Middle frontal gyrus (tissue), 1 donor: ENCODE measurements at regions not wholly inside any gene's neighbourhood (a gene's known extent, or its start where the extent isn't known, plus 50 kb on each side); places are given as distances from the start of the nearest gene placed in this dataset.

ENCODE experiments used
- DNase-seq: peaks from one replicate; pipeline ENCODE4 v3.0.0-alpha.2; 2015; ENCODE audit warnings: low spot score; ENCODE audit errors: extremely low spot score

DNA sequence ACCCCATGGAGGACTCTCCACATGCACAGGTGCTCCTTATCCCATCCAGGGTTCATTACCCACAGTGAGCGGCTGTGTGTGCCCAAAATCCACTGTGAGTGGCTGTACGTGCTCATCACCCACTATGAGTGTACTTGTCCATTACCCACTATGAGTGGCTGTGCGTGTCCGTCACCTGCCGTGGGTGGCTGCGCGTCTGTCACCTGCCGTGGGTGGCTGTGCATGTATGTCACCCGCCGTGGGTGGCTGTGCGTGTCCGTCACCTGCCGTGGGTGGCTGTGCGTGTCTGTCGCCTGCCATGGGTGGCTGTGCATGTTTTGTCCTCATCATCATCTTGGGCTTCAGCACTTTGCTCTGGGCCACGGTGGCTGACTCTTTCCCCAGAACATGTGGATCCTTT lies 78.6 kb upstream of the FN1 start:
- no peak for DNase-seq

DNA sequence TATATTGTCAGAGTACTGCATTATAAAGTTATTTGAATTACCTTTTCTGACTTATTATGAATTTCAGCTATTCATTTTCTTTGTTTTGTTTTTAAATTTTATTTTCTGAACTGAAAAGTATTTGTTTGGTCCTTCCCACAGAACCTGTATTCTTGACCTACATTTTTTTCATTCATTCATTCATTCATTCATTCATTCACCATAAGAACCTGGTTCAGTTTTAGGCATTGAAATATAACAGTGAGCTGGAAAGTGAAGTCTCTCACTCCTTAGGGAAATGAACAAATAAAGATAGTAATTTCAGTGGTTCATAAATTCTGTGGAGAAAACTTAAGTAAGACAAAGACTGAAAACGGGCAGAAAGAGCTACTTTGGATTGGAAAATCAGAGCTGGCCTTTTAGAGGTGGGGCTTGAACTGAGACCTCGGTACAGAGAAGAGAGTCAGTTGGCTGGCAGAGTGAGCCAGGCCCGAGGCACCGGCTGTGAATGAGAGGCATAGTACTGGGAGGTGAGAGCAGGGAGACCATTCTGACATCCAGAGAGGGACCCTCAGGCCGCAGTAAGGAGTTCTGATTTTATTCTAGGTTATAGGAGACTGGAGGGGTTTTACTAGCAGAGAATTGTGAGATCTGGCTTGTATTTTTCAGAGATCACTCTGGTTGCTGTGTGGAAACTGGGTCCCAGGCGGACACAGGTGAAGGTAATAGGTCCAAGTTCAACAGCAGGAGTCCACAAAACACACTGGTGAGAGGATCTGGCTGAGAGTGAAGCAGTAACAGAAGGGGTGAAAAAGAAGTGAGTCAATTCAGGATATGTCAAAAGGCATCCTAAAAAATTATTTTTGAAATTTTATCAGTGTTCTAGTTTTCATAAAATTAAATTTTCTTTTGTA lies 75.8 kb upstream of the FN1 start:
- DNase-seq: no peak

- DNase-seq: no peak
Observed at GRCh38 chr2:215507836-215508235, 72.0 kb upstream of the FN1 start.

DNA sequence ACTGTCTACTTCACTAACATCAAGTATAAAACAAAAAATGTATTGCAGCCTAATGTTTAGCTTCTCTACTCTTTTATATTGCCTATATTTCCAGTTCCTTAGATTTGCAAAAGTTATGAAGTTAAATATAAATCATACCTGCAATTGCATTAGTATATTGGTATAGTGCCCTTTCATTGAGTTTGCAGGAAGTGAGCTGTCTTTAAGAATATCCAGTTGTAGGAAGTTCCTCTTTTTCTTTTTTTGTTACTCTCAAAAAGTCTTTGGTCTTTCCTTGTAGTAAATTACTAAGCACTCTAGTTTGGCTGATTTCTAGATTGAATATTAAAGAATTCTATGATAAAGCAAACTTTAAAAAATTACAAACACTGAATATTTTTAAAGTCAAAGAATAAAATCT lies 71.3 kb upstream of the FN1 start:
- DNase-seq: no peak

DNA sequence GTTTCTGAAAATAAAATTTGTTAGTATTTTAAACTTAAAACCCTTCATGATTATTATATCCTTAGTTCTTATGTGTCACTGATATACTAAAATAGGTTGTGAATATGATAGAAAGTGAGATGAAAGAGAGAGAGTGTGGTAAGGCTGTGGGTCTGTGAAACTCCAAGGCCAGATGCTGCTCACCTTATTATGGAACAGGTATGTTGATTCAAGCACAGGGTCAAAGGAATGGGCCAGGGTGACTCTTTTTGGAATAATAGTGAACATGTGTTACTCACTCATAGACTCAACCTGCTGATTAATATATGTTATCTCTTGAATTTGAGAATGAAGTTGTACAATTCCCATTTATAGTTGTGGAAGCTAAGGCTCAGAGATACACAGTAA lies 70.7 kb upstream of the FN1 start:
- DNase-seq: no peak

DNA sequence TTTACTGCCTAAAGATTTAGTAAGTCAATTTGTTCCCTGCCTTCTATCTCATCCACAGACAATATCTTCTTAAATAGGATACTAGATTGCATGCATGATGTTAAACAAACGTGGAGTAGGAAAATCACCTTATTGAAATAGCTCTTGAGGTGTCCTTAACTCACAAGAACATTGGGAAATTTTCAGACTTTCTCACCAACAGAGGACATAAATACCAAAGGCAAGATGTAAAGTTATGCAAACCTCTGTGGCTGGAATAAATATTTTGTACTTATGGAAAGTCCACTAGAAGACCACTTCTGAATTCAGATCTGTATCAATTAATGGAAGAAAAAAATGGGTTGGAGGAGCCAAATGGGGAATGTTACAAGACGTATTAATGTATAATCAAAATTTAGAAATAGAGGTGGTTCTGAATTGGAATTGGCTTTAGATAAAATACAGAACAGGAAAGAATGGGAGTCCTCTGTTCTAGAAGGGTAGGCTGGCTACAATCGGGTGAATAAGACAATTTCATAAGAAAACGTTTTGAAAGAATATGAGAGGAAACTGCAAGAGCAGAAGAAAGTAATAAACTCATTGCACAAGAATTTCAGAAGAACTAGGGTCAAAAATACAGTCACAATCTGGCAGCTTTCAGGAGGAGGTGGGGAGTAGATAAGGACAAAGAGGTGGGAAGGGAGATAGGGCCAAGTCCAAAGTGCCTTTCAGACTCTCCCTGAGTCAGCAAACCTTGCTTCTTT lies 69.3 kb upstream of the FN1 start:
- DNase-seq: no peak

DNA sequence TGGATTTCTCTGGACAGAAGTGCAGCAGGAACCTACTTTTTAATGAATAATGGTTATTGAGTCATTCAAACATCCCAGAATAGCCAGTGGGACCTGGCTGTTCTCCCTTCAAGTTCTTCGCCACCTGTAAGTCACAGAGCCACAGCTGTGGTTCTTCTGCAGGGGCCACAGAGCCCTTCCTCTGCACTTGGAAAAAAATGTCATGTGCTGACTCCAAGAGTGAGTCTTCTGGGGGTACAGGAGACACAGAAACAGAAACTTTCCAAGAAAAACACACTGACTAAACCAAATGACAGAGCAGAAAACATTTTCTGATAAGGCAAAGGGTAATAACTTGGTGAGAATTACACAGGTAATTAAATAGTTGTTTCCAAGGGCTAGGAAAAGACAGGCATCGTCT lies 68.7 kb upstream of the FN1 start:
- DNase-seq: no peak

DNA sequence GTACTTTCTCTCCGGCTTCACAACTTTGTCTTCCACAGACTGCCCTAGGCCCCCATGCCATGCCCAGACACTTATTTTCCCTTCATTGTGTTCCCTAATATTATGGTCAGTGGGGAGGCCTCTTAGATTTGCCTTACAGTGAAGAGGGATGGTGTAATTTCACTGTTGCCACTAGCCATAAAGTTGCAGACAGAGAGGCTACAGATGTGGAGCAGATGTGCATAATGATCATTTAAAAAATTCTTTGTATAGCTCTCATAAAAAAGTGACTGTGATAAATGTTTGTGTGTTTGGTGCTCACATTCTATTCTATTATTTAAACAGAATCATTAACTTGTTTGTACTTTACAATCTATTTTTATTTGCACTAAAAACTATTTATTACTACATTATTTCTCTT lies 67.5 kb upstream of the FN1 start:
- no peak for DNase-seq

GRCh38 chr2:215500466-215500865 lies 64.6 kb upstream of the FN1 start:
- DNase-seq: no peak

DNA sequence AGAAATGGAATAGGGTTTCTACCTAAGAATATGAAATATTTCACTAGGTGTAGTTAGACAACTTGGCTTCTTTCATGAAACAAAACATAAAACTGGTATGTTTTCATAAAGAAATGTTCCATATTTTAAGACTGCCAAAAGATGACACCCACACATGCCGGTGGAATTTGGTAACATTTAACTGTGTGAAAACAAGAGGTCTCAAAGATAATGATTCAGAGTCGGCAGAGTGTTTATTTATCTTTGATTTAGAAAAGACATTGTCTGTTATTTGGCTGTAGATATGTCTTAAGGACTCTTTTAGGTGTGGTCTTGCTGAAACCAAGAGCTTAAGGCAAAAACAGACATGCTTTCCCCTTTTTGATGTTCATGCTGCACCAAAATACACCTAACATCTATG lies 63.5 kb upstream of the FN1 start:
- DNase-seq: no peak

DNA sequence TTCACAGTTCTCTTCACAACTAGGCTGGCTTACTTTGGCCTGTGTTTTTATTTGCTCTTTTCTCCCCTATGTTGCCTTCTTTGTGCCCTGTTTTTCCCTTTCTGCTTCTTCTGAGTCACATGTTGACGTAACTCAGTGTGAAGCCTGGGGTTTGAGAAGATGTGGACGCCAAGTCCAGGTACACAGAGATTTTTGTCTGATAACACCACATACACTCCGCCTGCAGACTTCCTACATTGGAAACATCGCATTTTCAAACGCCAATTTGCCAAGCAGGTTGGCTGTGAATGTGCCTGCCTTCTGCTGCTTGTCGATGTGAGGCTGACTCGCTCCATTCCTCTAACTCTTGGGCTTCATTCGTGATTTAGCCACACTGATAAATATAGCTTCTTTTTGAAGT lies 62.6 kb upstream of the FN1 start:
- DNase-seq: peak; percentile 42

GRCh38 chr2:215493376-215493775 lies 57.5 kb upstream of the FN1 start:
- DNase-seq: no peak

DNA sequence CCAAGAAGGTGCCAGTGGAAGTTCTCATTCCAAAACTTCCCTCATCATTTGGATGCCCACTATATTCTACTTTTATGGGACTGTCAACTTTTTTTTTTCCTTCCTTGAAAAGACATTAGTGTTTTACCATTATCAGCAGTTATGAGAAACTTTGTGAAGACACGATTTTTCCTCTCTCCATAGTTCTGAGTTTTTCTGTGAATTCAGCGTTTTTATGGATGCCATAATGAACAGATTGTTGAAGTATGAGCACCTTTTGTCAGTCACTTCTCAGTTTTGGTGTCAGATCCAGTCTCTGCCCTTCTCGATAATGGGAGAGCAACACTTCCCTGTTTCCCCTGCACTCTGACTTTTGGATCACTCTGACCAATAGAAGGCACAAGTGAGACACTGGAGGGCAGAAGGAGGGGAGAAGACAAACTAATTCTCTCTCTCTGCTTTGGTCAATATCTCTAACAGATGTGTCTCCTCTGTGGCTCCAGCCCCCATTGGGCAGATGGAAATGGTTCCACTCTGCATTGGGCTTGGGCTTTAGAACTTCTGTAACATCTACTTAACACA lies 53.5 kb upstream of the FN1 start:
- no peak for DNase-seq

DNA sequence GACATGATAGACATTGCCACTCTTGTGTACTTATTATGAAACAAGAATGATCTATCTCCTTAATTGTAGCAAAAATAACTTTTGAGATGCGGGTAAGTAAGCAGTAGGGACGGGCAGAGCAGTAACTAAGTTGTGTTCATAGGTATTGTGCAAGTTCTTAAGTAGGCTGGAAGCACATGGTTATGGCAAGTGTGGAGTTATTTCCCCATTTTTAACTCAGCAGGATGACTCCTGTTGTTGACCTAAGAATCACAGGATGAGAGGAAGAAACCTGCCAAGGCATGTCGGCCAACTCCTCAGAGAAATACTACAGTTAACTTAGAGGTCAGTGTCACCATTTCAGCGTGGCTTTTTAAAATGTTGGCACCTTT lies 51.1 kb upstream of the FN1 start:
- no peak for DNase-seq

GRCh38 chr2:215486291-215487001 lies 50.6 kb upstream of the FN1 start:
- DNase-seq: no peak
